Stimulated activated CD4-positive, alpha-beta T cell treated with anti-CD3 and anti-CD28 coated beads, Interleukin-1b, Interleukin-23, amount 100 ng/mL, for 4 hours (primary cell): ENCODE measurements at regions not wholly inside any gene's neighbourhood (a gene's known extent, or its start where the extent isn't known, plus 50 kb on each side); places are given as distances from the start of the nearest gene placed in this dataset.

Source experiments
- DNase-seq, 2 donors: peaks; one replicate each; pipeline ENCODE4 v3.0.0-alpha.2; 2020; ENCODE audit warnings: low read depth in 2 of 2

GRCh38 chr20:51158226-51158625, 135.3 kb upstream of the KCNG1 start:
- no peak for DNase-seq

- no peak for DNase-seq
Observed at GRCh38 chr20:51156041-51156982, 133.4 kb upstream of the KCNG1 start.

- DNase-seq, result no peak
Observed at GRCh38 chr20:51154708-51155690, 132.1 kb upstream of the KCNG1 start.

- no peak for DNase-seq
Observed at GRCh38 chr20:51153867-51154707, 131.2 kb upstream of the KCNG1 start.

GRCh38 chr20:51148941-51149340, 126.0 kb upstream of the KCNG1 start:
- DNase-seq, result no peak

GRCh38 chr20:51144476-51144875, 121.6 kb upstream of the KCNG1 start:
- DNase-seq, result no peak

GRCh38 chr20:51143652-51144051, 120.7 kb upstream of the KCNG1 start:
- DNase-seq, result no peak

- no peak for DNase-seq
Observed at GRCh38 chr20:51142448-51142847, 119.5 kb upstream of the KCNG1 start.

- DNase-seq, result no peak
Observed at GRCh38 chr20:51140671-51141070, 117.8 kb upstream of the KCNG1 start.

- DNase-seq, result no peak
Observed at GRCh38 chr20:51139891-51140290, 117.0 kb upstream of the KCNG1 start.

GRCh38 chr20:51138576-51138975, 115.7 kb upstream of the KCNG1 start:
- DNase-seq, result no peak

GRCh38 chr20:51137461-51137860, 114.6 kb upstream of the KCNG1 start:
- no peak for DNase-seq

- no peak for DNase-seq
Observed at GRCh38 chr20:51135926-51136715, 113.2 kb upstream of the KCNG1 start.

GRCh38 chr20:51134405-51134804, 111.5 kb upstream of the KCNG1 start:
- DNase-seq, result no peak

GRCh38 chr20:51132279-51132678, 109.4 kb upstream of the KCNG1 start:
- no peak for DNase-seq

GRCh38 chr20:51131811-51132210, 108.9 kb upstream of the KCNG1 start:
- DNase-seq, result no peak

- no peak for DNase-seq
Observed at GRCh38 chr20:51129147-51129776, 106.4 kb upstream of the KCNG1 start.

- no peak for DNase-seq
Observed at GRCh38 chr20:51128198-51128597, 105.3 kb upstream of the KCNG1 start.

GRCh38 chr20:51127713-51128112, 104.8 kb upstream of the KCNG1 start:
- no peak for DNase-seq

GRCh38 chr20:51126337-51126736, 103.4 kb upstream of the KCNG1 start:
- no peak for DNase-seq
